Right lung (tissue), 2 donors: ENCODE measurements at regions not wholly inside any gene's neighbourhood (a gene's known extent, or its start where the extent isn't known, plus 50 kb on each side); places are given as distances from the start of the nearest gene placed in this dataset.

Experiments
- DNase-seq, 2 donors: peaks; one replicate each; pipeline ENCODE4 v3.0.0-alpha.2; 2013

DNA sequence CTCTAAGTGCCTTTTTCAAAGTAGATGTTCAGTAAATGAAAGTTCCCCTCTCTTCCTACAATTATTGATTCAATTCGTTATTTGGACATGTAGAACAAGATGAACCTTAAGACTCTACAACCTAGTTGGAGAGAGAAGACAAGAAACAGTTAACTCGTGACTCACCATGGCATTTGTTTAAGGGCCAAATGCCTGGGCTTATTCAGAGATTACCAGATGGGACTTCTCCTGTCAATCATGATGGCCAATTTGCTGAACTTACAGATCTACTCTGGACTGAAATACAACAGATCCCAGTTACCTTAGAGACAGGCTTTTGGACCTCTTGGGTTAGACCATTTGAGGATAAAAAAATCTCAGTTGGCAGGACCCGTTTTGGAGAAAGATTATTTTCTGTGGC, 93.5 kb downstream of the C1orf94 start:
- DNase-seq = no peak

DNA sequence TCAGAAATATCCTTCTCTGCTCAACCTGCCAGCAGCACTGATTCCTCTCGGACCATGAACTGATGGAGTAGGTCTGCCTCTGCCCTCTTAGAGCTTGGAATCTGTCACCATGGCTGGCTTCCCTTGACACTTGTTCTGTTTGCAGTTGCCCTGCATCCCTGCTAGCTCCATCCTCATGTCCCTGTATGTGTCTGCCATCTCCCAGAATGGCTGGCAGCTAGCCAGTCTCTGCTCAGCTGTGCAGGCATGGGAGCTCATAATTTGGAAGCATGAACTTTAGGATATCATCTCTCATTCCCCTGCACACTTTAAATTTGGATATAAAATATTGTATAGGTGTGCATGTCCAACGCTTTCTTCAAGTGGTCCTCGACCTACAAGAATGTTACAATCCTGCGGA, 95.4 kb downstream of the C1orf94 start:
- DNase-seq = no peak

DNA sequence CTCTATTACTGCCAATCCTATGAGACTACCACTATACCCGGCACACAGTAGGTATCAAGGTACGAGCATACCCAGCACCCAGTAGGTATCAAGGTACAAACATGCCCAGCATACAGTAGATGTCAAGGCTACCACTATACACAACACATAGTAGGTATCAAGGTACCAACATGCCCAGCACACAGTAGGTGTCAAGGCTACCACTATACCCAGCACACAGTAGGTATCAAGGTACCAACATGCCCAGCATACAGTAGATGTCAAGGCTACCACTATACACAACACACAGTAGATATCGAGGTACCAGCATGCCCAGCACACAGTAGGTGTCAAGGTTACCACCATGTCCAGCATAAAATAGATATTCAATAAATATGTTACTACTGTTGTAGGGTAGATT, 98.4 kb downstream of the C1orf94 start:
- no peak for DNase-seq

DNA sequence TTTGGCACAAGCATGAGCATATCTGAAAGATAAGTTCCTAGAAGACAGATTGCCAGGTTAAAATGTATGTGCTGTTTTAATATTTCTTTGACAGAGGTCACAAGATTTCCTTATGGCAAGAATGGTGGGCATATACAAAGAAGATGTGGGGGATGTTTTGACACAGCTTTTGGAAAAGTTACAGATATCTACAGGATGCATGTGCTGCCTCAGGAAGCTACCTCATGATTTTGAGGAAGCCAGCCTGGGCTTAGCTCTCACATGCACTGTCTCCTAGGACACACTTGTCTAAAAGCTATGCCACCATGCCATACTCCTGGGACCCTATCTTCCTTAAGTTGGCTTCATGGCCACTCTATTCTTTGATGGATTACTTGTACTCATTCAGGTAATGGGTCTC, 99.9 kb downstream of the C1orf94 start:
- no peak for DNase-seq

DNA sequence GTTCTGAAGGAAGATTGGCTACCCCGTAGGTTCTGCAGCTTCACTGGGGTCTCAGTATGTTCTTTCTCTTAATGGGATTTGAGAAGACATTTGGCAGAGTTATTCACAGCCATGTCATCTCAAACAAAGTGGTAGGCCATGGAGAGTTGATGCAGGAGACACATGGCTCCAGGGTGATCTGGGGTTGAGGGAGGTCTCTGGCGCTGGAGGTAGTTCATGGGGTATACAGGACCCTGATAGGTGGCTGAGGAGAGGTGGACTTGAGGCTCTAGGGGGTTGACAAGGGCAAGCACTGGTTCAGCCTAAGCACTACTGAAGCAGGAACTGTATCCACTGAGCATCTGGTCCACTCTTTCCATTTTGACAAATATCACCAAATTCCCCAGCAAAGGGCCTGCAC, 100.4 kb downstream of the C1orf94 start:
- DNase-seq = no peak

DNA sequence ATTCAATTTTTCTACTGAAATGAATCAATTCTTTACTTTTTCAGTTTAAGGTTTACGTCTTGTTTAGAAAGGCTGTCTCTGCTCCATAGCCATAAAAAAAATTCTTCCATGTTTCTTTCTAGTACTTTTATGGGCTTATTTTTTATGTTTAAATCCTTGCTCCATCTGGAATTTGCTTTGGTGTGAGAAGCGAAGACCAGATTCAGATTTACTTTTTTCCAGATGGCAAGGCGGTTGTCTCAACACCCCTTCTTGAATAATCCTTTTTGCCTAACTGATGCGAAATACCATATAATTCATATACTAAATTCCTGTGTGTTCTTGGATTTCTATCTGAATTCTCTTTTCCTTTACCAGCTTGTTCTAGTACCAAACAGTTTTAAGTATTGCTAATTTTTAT, 101.5 kb downstream of the C1orf94 start:
- DNase-seq = no peak

DNA sequence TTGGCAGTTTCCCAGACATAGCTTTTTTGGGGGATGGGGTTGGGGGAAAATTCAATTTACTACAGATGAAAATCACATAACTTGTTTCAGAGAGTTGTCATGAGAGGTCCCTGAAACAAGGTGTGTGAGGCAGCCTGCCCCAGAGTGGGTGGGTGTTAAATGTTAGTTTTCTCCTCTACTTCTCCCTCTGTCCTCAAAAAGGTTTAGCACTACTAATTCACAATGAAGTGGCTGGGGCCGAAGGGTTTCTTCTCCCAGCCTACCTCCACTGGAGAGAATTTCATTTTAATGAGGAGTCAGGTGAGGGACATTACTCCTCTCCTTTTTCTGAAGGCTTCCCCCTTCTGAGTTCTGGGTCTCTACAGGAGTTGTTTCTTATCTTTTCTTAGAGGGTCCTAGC, 103.3 kb downstream of the C1orf94 start:
- no peak for DNase-seq

DNA sequence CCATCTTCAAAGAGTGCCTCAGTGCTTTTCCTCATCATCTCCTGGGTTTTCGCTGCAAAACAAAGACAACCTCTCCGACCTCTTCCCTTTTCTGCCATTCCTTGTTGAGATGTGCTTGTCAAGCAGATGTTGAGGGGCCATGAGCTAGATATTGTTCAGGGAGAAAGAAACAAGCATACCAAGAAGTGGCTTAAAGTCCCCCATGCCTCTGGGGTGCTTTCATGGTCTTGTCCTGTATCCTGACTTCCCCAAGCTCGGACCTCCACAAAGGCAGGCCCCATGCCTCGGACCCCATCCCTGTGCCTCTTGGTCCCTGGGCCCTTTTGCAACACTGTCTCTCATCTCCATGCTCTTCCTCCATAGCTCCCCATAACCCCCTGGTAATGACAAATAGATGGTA, 103.8 kb downstream of the C1orf94 start:
- DNase-seq = no peak

DNA sequence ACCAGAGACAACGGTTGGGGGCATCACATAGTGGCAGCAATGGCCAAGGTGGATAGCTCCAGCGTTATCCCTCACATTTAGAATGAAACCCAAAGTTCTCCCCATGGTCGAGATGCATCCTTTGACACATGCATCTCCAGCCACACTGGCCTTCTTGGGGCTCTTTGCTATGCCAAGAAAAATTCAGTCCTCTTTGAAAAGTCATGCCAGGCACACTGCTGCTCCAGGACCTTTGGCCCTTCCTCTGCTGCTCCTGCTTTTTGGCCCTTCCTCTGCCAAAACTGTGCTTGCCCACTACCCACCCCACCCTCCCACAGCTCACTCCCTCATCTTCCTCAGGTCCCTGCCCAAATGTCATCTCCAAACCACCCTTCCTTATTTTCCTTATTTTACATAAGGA, 106.4 kb downstream of the C1orf94 start:
- no peak for DNase-seq

DNA sequence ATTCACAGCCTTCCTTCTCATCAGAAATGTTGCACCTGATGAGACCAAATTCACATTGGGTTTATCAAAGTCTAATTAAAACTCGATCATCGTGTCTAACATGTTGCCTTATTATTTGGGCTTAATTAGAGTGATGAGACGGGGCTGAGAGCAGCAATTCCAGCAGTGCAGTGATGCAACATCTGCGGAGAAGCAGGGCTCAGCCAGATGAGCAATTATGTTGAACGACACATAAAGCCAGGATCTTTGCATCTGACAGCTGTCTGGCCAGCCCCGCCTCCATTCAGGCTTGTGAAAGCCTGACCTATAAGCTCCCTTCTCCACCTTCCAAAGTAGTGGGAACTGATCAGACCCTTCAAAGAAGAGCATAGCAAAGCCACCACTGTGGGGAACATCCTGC, 109.8 kb downstream of the C1orf94 start:
- DNase-seq = no peak

DNA sequence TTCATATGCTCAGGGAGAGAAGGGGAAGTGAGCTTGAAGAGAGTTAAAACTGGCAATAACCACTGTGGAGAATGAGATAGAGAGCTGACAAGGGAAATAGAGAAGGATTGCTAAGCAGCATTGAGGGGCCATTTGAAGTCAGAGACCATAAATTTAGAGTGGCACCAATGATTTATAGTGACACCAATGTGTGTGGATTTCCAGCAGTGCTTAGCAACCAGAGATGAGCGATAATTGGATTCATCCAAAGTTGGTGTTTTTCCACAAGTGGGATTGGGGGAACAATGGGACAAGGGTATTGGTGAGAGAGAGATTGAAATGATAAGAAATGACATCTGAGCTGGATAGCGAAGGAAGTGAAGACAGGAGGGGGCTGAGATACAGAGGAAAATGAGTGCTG, 114.1 kb downstream of the C1orf94 start:
- DNase-seq = no peak

DNA sequence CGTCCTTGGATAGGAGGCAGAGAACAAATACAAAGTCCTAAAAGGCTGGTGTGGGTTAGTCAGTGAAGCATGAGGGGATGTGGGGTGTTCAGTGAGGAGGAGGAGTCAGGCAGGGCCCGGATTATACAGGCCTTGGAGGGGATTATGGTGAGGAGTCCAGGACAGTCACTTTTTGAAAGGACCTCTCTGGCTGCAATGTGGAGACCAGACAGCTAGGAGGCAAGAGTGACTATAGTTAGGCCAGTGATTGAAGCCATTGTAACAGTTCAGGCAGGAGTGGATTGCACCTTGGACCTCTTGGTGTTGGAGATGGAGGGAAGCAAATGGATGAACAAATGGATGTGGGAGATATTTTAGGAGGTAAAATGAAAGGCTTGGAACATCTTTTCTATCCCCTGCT, 115.8 kb downstream of the C1orf94 start:
- DNase-seq = no peak

DNA sequence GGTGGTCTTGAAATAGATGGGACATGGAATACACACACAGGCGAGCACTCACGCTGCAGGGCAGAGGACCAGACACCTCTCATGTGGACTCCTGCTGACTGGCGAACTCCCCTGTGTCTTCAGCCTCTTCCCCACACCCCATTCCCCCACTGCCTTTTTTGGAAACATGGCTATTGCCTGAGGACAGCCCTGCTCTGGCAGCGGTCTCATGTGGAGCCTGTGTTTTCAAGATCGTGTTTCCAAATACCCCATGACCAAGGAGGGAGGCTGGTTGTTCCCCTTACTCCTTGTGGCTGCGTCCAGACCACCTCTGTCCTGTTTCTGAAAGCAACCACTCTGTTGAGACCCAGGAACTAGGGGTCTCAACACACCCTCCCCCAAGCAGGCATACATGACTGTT, 119.4 kb downstream of the C1orf94 start:
- no peak for DNase-seq

DNA sequence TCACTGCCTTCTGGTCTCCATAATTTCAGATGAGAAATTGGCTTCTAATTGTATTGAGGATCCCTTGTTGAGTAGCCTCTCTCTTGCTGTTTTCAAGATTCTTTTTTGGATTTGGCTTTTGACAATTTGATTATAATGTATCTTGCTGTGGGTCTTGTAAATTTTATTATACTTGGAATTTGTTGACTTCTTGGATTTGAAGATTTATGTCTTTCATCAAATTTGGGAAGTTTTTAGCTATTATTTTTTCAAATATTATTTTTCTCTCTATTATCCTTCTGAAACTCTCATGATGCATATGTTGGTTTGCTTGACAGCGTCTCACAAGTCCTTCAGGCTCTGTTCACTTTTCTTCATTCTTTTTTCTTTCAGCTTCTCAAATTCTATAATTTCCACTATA, 126.1 kb downstream of the C1orf94 start:
- DNase-seq = no peak

DNA sequence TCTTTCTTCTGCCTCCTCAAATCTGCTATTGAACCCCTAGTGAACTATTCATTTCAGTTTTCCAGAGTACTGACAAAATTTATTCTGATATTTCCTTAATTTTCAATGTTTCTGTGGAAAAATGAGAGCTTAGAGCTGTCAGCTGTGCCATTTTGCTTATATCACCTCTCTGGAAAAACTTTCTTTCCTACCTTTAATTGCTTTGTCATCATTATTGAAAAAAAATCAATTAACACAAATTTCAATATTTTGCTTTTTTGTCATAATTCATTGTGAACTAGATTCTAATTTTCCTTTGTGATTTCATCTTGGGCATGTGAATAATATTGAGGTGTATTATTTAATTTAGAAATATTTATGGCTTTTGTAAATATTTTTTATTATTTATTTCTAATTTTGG, 126.5 kb downstream of the C1orf94 start:
- DNase-seq = no peak

DNA sequence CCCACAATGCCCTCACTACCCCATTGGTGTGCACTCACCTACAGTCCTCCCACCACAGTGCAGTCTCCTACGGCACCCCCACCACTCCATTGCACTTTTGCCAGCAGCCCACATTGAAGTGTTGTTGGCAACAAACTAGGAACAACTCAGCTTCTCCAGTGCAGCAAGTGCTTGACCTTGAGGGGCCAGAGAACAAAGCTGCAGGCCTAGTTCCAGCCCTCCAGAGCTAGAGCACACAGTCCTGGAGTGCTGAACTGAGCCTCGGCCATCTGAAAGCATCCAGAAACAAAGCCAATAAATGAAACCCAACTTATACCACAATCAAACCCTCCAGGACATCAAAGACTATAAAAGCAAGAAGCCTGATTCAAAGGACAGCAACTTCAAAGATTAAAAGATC, 129.9 kb downstream of the C1orf94 start:
- DNase-seq = no peak

DNA sequence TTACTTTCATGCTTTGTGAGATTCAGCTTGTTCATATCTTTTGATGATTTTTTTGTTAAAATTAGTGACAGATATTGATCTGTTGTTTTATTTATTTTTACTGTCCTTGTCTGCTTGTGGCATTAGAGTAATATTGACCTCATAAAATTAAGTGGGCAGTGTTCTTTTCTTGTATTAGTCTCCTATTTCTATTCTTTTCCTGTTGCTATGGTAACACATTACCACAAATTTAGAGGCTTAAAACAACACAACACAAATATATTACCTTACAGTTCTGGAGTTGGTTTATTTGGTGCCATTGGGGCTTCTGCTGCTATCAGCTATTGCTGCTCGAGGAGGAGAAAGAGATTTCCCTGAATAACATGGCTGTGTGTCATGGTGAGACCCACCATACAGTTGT, 135.7 kb downstream of the C1orf94 start:
- DNase-seq = no peak

DNA sequence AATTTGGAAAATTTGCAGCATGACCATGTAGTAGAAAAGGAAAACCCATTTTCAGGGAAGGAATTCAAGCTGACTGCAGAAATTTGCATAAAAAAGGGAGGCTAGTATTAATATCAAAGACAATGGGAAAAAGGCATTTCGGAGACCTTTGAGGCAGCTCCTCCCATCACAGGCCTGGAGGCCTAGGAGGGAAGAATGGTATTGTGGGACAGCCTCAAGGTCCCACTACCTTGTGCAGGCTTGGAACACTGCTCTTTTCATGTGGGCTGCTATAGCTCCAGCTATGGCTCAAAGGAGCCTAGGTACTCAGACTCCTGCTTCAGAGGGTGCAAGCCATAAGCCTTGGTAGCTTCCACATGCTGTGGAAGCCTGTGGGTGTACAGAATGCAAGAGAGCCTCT, 139.3 kb downstream of the C1orf94 start:
- no peak for DNase-seq

DNA sequence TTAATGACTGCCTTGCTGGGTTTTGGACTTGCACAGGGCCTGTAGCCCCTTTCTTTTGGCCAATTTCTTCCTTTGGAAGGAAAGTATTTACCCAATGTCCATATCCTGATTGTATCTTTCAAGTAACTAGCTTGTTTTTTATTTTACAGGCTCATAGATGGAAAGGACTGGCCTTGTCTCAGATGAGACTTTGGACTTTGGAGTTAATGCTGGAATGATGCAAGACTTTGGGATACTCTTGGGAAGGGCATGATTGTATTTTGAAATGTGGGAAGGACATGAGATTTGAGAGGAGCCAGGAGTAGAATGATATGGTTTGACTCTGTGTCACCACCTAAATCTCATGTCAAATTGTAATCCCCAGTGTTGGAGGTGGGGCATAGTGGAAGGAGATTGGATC, 140.1 kb downstream of the C1orf94 start:
- no peak for DNase-seq

DNA sequence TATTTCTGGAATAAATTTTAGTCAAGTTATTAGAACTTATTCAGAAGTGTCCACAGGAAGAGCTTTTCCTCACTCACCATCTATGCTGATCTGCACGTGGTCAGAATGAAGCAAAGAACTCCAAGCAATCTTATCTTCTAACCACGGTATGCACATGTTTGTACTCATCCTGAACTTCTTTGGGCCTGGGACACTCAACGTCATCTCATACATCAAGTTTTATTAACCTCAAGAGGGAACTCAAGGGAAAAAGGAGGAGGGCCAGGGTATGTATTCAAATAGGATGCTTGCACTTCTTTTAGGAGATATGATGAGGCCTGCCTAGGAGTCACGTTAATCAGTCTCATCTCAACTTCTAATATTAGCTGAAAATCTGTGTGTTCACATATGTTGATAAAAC, 142.5 kb downstream of the C1orf94 start:
- DNase-seq = no peak

DNA sequence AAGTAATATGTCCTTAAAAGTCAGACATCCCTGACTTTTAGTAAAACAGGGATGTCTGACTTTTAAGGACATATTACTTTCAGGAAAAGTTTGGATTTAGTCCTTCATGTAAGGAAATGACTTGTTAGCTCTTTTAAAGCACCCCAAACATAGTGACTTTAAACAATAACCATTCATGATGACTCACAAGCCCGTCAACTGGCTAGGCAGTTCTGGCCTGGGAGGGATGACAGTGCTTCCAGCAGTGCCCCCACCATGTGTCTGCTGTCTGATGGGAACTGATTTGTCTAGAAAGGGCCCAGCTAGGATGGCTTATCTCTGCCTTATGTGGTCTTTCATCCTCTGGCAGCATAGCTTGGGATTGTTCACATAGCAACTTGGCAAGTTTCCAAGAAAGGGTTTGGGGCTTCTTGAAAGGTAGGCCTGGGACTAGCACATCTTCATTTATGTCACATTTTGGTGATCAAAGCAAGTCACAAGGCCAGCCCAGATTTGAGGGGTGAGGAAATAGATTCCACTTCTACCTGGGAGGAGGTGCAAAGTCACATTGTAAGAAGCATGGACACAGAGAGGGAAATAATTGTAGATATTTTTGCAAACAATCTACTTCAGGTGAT, 143.5 kb downstream of the C1orf94 start:
- DNase-seq = no peak

DNA sequence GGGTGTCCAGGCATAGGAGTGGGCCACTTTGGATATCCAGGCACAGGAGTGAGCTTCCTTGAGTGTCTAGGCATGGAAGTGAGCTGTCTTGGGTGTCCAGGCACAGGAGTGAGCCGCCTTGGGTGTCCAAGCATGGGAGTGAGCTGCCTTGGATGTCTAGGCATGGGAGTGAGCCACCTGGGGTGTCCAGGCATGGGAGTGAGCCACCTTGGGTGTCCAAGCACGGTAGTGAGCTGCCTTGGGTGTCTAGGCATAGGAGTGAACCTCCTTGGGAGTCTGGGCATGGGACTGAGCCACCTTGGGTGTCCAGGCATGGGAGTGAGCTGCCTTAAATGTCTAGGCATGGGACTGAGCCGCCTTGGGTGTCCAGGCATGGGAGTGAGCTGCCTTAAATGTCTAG, 146.3 kb downstream of the C1orf94 start:
- no peak for DNase-seq

DNA sequence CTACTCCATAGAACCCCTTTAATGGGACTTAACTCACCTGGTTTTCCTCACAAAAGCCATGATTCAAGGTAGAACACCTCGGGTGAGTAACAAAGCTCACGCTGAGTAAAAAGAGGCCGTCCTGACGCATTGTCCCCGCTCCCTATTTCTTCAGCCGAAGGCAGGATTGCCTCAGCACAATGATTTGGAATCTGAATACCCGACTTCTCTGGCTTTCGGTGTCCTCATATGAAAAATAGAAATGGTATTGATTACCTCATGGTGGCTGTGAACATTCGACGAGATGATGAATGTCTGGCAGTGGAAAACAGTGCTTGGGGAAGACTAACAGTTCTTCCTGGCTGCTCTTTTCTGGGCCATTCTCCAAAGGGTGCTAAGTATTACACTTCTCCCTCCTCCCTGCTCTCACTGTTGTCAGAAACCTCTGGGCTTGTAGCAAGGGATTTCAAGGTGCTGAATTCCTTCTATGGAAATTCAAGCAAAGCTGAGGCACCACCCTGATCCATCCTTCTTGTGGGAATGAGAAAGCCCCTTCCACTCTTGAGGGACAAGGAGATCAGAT, 148.3 kb downstream of the C1orf94 start:
- no peak for DNase-seq

DNA sequence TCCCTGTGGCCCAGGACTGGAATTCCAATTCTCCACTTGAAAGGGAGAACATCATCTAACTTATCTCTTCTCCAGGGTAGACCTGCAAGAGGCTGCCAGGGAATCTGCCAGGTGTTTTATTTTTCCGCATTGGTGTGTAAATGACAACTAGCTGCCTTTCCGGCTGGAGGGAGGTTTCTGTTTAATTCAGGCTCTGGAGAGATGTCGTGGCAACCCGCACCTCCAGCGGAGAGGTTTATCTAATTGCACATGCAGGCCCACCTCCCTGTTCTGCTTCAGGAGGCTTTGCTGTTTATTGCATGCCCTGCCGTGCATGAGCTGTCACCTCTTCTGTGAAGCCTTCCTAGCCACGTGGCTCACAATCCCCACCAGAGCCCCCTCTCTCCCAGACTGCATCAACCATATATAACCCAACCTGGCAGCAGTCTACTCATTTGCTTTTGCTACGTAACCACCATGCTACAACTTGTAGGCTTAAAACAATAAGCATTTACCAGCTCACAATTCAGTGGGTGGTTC, 151.6 kb downstream of the C1orf94 start:
- DNase-seq = no peak
